Esophagus muscularis mucosa (tissue), 4 donors: ENCODE measurements at regions not wholly inside any gene's neighbourhood (a gene's known extent, or its start where the extent isn't known, plus 50 kb on each side); places are given as distances from the start of the nearest gene placed in this dataset.

ENCODE experiments used
- DNase-seq: peaks from one replicate; pipeline ENCODE4 v3.0.0-alpha.2; 2017; ENCODE audit errors: extremely low spot score
- H3K27ac ChIP-seq, 4 donors: fragments of 200-600 bp; sonication (generic); replicated peaks in 1 of 4; 1 replicate in 3 of 4; 2 replicates in 1 of 4; pipeline ENCODE4 v1.5.1; 2016 to 2019; ENCODE audit warnings: mild to moderate bottlenecking in 1 of 4
- H3K27me3 ChIP-seq, 4 donors: fragments of 200-600 bp; sonication (generic); one replicate each; pipeline versions ENCODE4 v1.5.1 to v1.6.0; 2016 to 2019
- H3K36me3 ChIP-seq, 4 donors: fragments of 200-600 bp; sonication (generic); one replicate each; pipeline ENCODE4 v1.5.1; 2016 to 2019
- H3K4me1 ChIP-seq, 4 donors: fragments of 200-600 bp; sonication (generic); one replicate each; pipeline ENCODE4 v1.5.1; 2016 to 2019
- H3K4me3 ChIP-seq, 4 donors: fragments of 200-600 bp; sonication (generic); 1 replicate in 2 of 4; 2 replicates in 2 of 4; pipeline ENCODE4 v1.5.1; 2016 to 2019; ENCODE audit warnings: mild to moderate bottlenecking in 4 of 4, moderate library complexity in 1 of 4
- H3K9me3 ChIP-seq, 4 donors: fragments of 200-600 bp; sonication (generic); 1 replicate in 3 of 4; 2 replicates in 1 of 4; pipeline ENCODE4 v1.5.1; 2016 to 2019
- EP300 ChIP-seq: sonication (generic); formaldehyde crosslinking; IDR thresholded peaks from one replicate; pipeline ENCODE4 v1.6.1; 2017; ENCODE audit warnings: antibody characterized with exemption
- POLR2A ChIP-seq: fragments of 450-650 bp; IDR thresholded peaks from one replicate; pipeline ENCODE4 v1.6.1; 2017; ENCODE audit warnings: antibody characterized with exemption, moderate library complexity, mild to moderate bottlenecking, low read depth
- POLR2AphosphoS5 ChIP-seq, 2 donors: sonication (generic); formaldehyde crosslinking; IDR thresholded peaks; one replicate each; pipeline ENCODE4 v1.6.1; 2017; ENCODE audit warnings: antibody characterized with exemption in 2 of 2
- WGBS: methylation state at CpG from one replicate; pipeline ENCODE4 v1.1.5; 2018; 5-methylcytosine and 5-hydroxymethylcytosine counted together
- intact Hi-C: fragments of 100-400 bp; cut with DNase I; formaldehyde crosslinking; loops from one replicate; pipeline ENCODE4 v1.15.1; 2023
- TF ChIP-seq, protein P1 (sequence below), 3 experiments: fragments of 200-600 bp in 2 of 3; fragments of 450-650 bp in 1 of 3; sonication (generic) in 2 of 3; IDR thresholded peaks; one replicate each; pipeline ENCODE4 v1.5.1; 2017 to 2019; ENCODE audit warnings: antibody characterized with exemption in 3 of 3, mild to moderate bottlenecking in 2 of 3, moderate library complexity in 1 of 3

- no peak overlapping the region for H3K27ac ChIP-seq
- no peaks in the 10 kb centered on the region for H3K4me1 ChIP-seq
- H3K36me3 ChIP-seq = no peaks in the 10 kb centered on the region
- TF ChIP-seq POLR2AphosphoS5 (IDR thresholded peaks at IDR 0.05) (no peak), POLR2A (no peak), EP300 (no peak)
- TF ChIP-seq, protein P1, sequence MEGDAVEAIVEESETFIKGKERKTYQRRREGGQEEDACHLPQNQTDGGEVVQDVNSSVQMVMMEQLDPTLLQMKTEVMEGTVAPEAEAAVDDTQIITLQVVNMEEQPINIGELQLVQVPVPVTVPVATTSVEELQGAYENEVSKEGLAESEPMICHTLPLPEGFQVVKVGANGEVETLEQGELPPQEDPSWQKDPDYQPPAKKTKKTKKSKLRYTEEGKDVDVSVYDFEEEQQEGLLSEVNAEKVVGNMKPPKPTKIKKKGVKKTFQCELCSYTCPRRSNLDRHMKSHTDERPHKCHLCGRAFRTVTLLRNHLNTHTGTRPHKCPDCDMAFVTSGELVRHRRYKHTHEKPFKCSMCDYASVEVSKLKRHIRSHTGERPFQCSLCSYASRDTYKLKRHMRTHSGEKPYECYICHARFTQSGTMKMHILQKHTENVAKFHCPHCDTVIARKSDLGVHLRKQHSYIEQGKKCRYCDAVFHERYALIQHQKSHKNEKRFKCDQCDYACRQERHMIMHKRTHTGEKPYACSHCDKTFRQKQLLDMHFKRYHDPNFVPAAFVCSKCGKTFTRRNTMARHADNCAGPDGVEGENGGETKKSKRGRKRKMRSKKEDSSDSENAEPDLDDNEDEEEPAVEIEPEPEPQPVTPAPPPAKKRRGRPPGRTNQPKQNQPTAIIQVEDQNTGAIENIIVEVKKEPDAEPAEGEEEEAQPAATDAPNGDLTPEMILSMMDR (IDR thresholded peaks at IDR 0.05) = no peak
- H3K4me3 ChIP-seq = no peak overlapping the region
- H3K9me3 ChIP-seq = no peaks in the 10 kb centered on the region
- intact Hi-C loops = no loop called here
- H3K27me3 ChIP-seq = no peaks in the 10 kb centered on the region
- no peak for DNase-seq
Observed at GRCh38 chr3:152713989-152714388, 120.9 kb upstream of the P2RY1 start.

DNA sequence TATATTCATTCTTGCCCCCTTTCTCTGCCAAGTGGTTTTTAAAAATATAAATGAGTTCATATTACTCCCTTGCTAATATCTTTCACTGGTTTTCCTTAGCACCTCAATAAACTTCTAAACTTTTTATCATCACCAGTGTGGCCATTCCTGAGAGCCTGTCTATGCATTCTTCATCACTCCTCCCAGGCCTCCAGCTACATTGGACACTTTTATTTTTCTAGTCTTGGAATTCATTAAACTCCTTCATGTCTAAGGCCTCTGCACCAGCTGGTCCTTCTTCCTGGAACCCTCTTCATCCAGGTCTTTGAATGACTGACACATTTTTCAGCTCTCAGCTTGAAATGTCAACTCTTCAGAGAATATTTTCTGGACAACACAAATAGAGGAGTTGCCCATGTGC is 120.4 kb upstream of the P2RY1 start:
- no peak overlapping the region for H3K27ac ChIP-seq
- TF ChIP-seq EP300 (no peak), POLR2AphosphoS5 (IDR thresholded peaks at IDR 0.05) (no peak), POLR2A (no peak)
- TF ChIP-seq, protein P1 (IDR thresholded peaks at IDR 0.05) = no peak

GRCh38 chr3:152717252-152717651 is 117.7 kb upstream of the P2RY1 start:
- 70% methylated on average over 3 of the region's 3 CpGs for WGBS
- Histone ChIP-seq H3K4me3 (no peak overlapping the region), H3K27ac (no peak overlapping the region), H3K9me3 (peaks cover 0 to 6% (median 0%) of the 10 kb centered on the region in 4 donors), H3K36me3 (no peaks in the 10 kb centered on the region), H3K27me3 (no peaks in the 10 kb centered on the region), H3K4me1 (no peaks in the 10 kb centered on the region)
- TF ChIP-seq, protein P1 (IDR thresholded peaks at IDR 0.05) = no peak
- TF ChIP-seq POLR2A (no peak), POLR2AphosphoS5 (IDR thresholded peaks at IDR 0.05) (no peak), EP300 (no peak)
- intact Hi-C loops = no loop called here
- no peak for DNase-seq

More for the DNA sequence above, 120.4 kb upstream of the P2RY1 start:
- H3K9me3 ChIP-seq = no peaks in the 10 kb centered on the region
- H3K27me3 ChIP-seq = no peaks in the 10 kb centered on the region
- H3K4me1 ChIP-seq = no peaks in the 10 kb centered on the region
- no peaks in the 10 kb centered on the region for H3K36me3 ChIP-seq
- H3K4me3 ChIP-seq = no peak overlapping the region
- intact Hi-C loops = no loop called here
- no peak for DNase-seq

DNA sequence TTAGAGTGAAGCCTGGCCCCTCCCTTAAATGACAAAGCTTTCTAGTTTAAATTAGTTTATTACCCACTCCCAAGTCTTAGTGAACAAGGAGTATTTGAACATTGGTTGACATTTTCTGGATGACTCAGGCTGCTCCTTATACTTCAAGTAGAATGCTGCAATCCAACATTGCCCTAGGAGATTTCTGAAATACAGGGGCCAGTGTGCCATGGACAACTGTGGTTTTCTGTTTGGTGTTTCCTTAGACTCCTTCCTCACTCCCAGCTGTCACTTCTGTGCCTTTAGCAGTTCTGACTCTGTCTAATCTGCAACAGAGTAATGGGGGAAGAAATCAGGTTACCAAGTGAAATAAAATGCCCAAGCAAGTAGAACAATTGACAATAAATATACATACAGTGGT is 116.1 kb upstream of the P2RY1 start:
- DNase-seq = no peak
- Histone ChIP-seq H3K36me3 (no peaks in the 10 kb centered on the region), H3K27me3 (no peaks in the 10 kb centered on the region), H3K4me1 (no peaks in the 10 kb centered on the region), H3K9me3 (peaks cover 0 to 6% (median 0%) of the 10 kb centered on the region in 4 donors), H3K4me3 (no peak overlapping the region), H3K27ac (no peak overlapping the region)
- intact Hi-C loops = no loop called here
- no peak for TF ChIP-seq EP300
- no peak for TF ChIP-seq POLR2AphosphoS5 (IDR thresholded peaks at IDR 0.05)
- TF ChIP-seq POLR2A = no peak
- TF ChIP-seq, protein P1 (IDR thresholded peaks at IDR 0.05) = no peak

- H3K4me1 ChIP-seq = no peaks in the 10 kb centered on the region
- DNase-seq = no peak
- no peak overlapping the region for H3K27ac ChIP-seq
- TF ChIP-seq POLR2A (no peak), EP300 (no peak)
- TF ChIP-seq, protein P1 (IDR thresholded peaks at IDR 0.05) = no peak
- no peak overlapping the region for H3K4me3 ChIP-seq
- 63% methylated on average over 2 of the region's 2 CpGs for WGBS
- H3K27me3 ChIP-seq = no peaks in the 10 kb centered on the region
- intact Hi-C loops = no loop called here
- H3K36me3 ChIP-seq = no peaks in the 10 kb centered on the region
- peaks cover 0 to 6% (median 0%) of the 10 kb centered on the region in 4 donors for H3K9me3 ChIP-seq
Observed at GRCh38 chr3:152719264-152719663, 115.7 kb upstream of the P2RY1 start.
